ENCODE measurements at regions not wholly inside any gene's neighbourhood (a gene's known extent, or its start where the extent isn't known, plus 50 kb on each side); places are given as distances from the start of the nearest gene placed in this dataset.
A peak's percentile ranks its signal among the peaks of the same experiment; 100 is the strongest.
"Not testable (repeated sequence)": the region's sequence is repeated elsewhere in the genome, so short reads cannot be mapped to it uniquely, and the experiment has no call there.

- no peak for DNase-seq
Measured at GRCh38 chr4:3645711-3646679, 113.8 kb upstream of the LRPAP1 start.

- peak; percentile 17 for DNase-seq
Measured at GRCh38 chr4:3644849-3645627, 112.8 kb upstream of the LRPAP1 start.

GRCh38 chr4:3643518-3644433 is 111.6 kb upstream of the LRPAP1 start:
- DNase-seq = no peak

GRCh38 chr4:3642806-3643517 is 110.7 kb upstream of the LRPAP1 start:
- DNase-seq = no peak

- no peak for DNase-seq
Measured at GRCh38 chr4:3642056-3642630, 109.9 kb upstream of the LRPAP1 start.

GRCh38 chr4:3641501-3641900 is 109.3 kb upstream of the LRPAP1 start:
- DNase-seq = no peak

- DNase-seq = peak; percentile 3
Measured at GRCh38 chr4:3640587-3640962, 108.4 kb upstream of the LRPAP1 start.

GRCh38 chr4:3639613-3640586 is 107.7 kb upstream of the LRPAP1 start:
- no peak for DNase-seq

GRCh38 chr4:3638080-3638795 is 106.0 kb upstream of the LRPAP1 start:
- DNase-seq = no peak

GRCh38 chr4:3637326-3638016 is 105.2 kb upstream of the LRPAP1 start:
- DNase-seq = no peak

GRCh38 chr4:3636646-3637320 is 104.6 kb upstream of the LRPAP1 start:
- DNase-seq = no peak

GRCh38 chr4:3636020-3636419 is 103.8 kb upstream of the LRPAP1 start:
- DNase-seq = not testable (repeated sequence)

- no peak for DNase-seq
Measured at GRCh38 chr4:3634894-3635820, 102.9 kb upstream of the LRPAP1 start.

- no peak for DNase-seq
Measured at GRCh38 chr4:3634281-3634857, 102.1 kb upstream of the LRPAP1 start.

- not testable (repeated sequence) for DNase-seq
Measured at GRCh38 chr4:3633277-3633676, 101.1 kb upstream of the LRPAP1 start.

- DNase-seq = not testable (repeated sequence)
Measured at GRCh38 chr4:3632794-3633193, 100.6 kb upstream of the LRPAP1 start.
